ENCODE measurements at regions not wholly inside any gene's neighbourhood (a gene's known extent, or its start where the extent isn't known, plus 50 kb on each side); places are given as distances from the start of the nearest gene placed in this dataset.

DNA sequence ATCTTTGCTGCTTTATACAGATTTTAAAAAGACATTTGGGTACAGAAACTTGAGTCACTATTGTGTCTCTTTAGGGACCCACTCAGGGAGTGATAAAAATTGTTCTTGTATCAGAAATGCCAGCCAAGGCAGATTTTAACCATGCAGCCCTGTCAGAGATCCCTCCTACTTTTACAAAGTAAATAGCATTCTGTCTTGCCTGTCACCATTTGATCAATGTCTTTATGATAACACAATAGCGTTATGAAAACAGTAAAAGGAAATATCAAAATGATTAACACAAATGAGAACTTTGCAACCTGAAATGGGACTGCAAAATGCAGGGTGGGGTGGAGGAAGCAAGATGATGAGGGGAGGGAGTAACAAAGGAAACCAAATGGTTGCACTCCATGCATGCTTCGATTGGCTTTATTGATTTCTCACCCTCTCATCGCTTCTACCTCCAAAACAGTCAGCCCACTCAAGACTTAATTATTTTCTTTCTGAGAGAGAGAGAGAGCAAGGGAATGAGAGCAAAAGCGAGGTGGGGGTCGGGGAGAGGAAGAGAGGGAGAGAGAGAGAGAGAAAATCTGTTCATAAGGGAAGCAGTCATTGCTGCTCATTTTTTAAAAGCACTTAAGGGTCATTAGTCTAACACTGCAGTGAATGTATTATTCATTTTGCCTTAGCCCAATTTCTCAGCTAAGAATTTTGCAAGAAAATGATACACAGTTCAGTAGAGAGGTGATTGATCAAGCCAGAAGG is 576.5 kb downstream of the CSNK1G3 start:
- TF ChIP-seq FOXM1 (IDR thresholded peaks at IDR 0.05; ENCODE audit: low read depth), result no peak
- TF ChIP-seq, protein P1, sequence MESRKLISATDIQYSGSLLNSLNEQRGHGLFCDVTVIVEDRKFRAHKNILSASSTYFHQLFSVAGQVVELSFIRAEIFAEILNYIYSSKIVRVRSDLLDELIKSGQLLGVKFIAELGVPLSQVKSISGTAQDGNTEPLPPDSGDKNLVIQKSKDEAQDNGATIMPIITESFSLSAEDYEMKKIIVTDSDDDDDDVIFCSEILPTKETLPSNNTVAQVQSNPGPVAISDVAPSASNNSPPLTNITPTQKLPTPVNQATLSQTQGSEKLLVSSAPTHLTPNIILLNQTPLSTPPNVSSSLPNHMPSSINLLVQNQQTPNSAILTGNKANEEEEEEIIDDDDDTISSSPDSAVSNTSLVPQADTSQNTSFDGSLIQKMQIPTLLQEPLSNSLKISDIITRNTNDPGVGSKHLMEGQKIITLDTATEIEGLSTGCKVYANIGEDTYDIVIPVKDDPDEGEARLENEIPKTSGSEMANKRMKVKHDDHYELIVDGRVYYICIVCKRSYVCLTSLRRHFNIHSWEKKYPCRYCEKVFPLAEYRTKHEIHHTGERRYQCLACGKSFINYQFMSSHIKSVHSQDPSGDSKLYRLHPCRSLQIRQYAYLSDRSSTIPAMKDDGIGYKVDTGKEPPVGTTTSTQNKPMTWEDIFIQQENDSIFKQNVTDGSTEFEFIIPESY (IDR thresholded peaks at IDR 0.05; ENCODE audit: borderline replicate concordance, low read depth), result no peak

All from SK-N-SH (cell line).